K562 (cell line): ENCODE measurements at regions not wholly inside any gene's neighbourhood (a gene's known extent, or its start where the extent isn't known, plus 50 kb on each side); places are given as distances from the start of the nearest gene placed in this dataset.

Source experiments
- ATAC-seq: fragments of 200-7000 bp; cut with Tn5 transposase; 3 replicates; pipeline ENCODE4 v1.9.1; 2020; ENCODE audit warnings: moderate library complexity
- BruUV-seq: library from RNA; stranded (reverse); fragments of 400-500 nt; replicated peaks from 2 replicates; lab custom pipeline; 2021; lab: Mats Ljungman, UMichigan
- CTCF ChIA-PET: fragments of 300-600 bp; formaldehyde crosslinking; extraction: SDS; loops from one replicate; lab custom pipeline; 2021; ENCODE audit warnings: low intra/inter-chr PET ratio; lab: Yijun Ruan, JAX
- POLR2A ChIA-PET: fragments of 300-600, 350-650 bp; sonication (Branson Sonifier 250); formaldehyde crosslinking; extraction: SDS; loops from one replicate; lab custom pipeline; 2021; ENCODE audit warnings: antibody characterized with exemption, inconsistent platforms; lab: Yijun Ruan, JAX
- DNase-seq, 4 experiments: peaks; one replicate each; pipeline versions ENCODE4 v3.0.0 to v3.0.0-alpha.2; 2011 to 2018; ENCODE audit warnings: low spot score in 3 of 4, mixed read lengths in 3 of 4; ENCODE audit errors: extremely low read depth in 1 of 4
- FAIRE-seq: peaks from 2 replicates; lab custom pipeline; 2011; peaks lifted over from hg19 to GRCh38; lab: Jason Lieb, UNC
- H2AFZ ChIP-seq: 2 replicates; pipeline ENCODE4 v1.6.0; 2011; ENCODE audit warnings: low read depth, low read length, control low read depth, inconsistent platforms
- H3K27ac ChIP-seq: fragments of 200-600 bp; 3 replicates; pipeline ENCODE4 v1.8.0; 2011; ENCODE audit warnings: low read depth, mild to moderate bottlenecking, control low read depth, inconsistent platforms, low read length, moderate library complexity, mixed read lengths; ENCODE audit errors: extremely low read depth
- H3K27me3 ChIP-seq, 2 experiments: fragments of 300-600 bp in 1 of 2; 2 replicates in 1 of 2; 3 replicates in 1 of 2; pipeline versions ENCODE4 v1.6.0 to v1.8.0; 2011; ENCODE audit warnings: inconsistent platforms in 2 of 2, low read length in 2 of 2, mild to moderate bottlenecking in 1 of 2, mixed read lengths in 1 of 2, moderate library complexity in 1 of 2; ENCODE audit not compliant: control insufficient read depth in 2 of 2, insufficient read depth in 2 of 2
- H3K36me3 ChIP-seq: fragments of 300-600 bp; 3 replicates; pipeline ENCODE4 v1.8.0; 2011; ENCODE audit warnings: mild to moderate bottlenecking, low read length, inconsistent platforms; ENCODE audit not compliant: control insufficient read depth, insufficient read depth
- H3K4me1 ChIP-seq, 2 experiments: fragments of 200-600 bp in 1 of 2; replicated peaks in 1 of 2; 2 replicates in 1 of 2; 3 replicates in 1 of 2; pipeline versions ENCODE4 v1.5.1 to v1.8.0; 2011; ENCODE audit warnings: inconsistent platforms in 2 of 2, low read length in 2 of 2, mild to moderate bottlenecking in 1 of 2, mixed read lengths in 1 of 2, moderate library complexity in 1 of 2; ENCODE audit not compliant: control insufficient read depth in 2 of 2, insufficient read depth in 2 of 2
- H3K4me2 ChIP-seq: 2 replicates; pipeline ENCODE4 v1.6.1; 2011; ENCODE audit warnings: low read length, control low read depth, inconsistent platforms, mixed read lengths; ENCODE audit not compliant: insufficient read depth
- H3K4me3 ChIP-seq: fragments of 200-600 bp; sonication (generic), shearing (Covaris generic); 2 replicates; pipeline ENCODE4 v1.5.1; 2016; ENCODE audit warnings: control low read depth, inconsistent platforms
- H3K79me2 ChIP-seq: fragments of 200-600 bp; 3 replicates; pipeline ENCODE4 v1.8.0; 2011; ENCODE audit warnings: low read length, inconsistent platforms; ENCODE audit not compliant: control insufficient read depth, insufficient read depth
- H3K9ac ChIP-seq, 2 experiments: 2 replicates each; pipeline versions ENCODE4 v1.6.0 to v1.6.1; 2011; ENCODE audit warnings: low read depth in 2 of 2, low read length in 2 of 2, control low read depth in 1 of 2, inconsistent platforms in 1 of 2, mild to moderate bottlenecking in 1 of 2, mixed read lengths in 1 of 2; ENCODE audit not compliant: insufficient read depth in 1 of 2
- H3K9me1 ChIP-seq: one replicate; pipeline ENCODE4 v1.6.0; 2011; ENCODE audit warnings: inconsistent platforms, mild to moderate bottlenecking, low read length, moderate library complexity; ENCODE audit not compliant: control insufficient read depth, insufficient read depth
- H3K9me3 ChIP-seq: replicated peaks from 2 replicates; pipeline ENCODE4 v1.5.1; 2011; ENCODE audit warnings: low read depth, low read length, inconsistent platforms; ENCODE audit not compliant: control insufficient read depth, insufficient read depth
- H4K20me1 ChIP-seq: replicated peaks from 2 replicates; pipeline ENCODE4 v1.6.1; 2011; ENCODE audit warnings: low read length, inconsistent platforms, mixed read lengths; ENCODE audit not compliant: control insufficient read depth, insufficient read depth
- ATF1 ChIP-seq, 2 experiments: fragments of 450-650 bp in 1 of 2; IDR thresholded peaks; 2 replicates each; pipeline ENCODE4 v1.6.1; 2016; ENCODE audit warnings: missing compliant biosample characterization in 1 of 2, missing genetic modification characterization in 1 of 2
- CHCHD3 ChIP-seq: fragments of 250-450 bp; sonication (Bioruptor Pico); IDR thresholded peaks from 2 replicates; pipeline ENCODE4 v2.1.2; 2022; ENCODE audit warnings: mild to moderate bottlenecking
- COPS2 ChIP-seq: fragments of 450-650 bp; conservative IDR thresholded peaks from 2 replicates; pipeline ENCODE4 v1.6.1; 2016; ENCODE audit warnings: mild to moderate bottlenecking, moderate library complexity
- FIP1L1 ChIP-seq: fragments of 200-400 bp; formaldehyde crosslinking; IDR thresholded peaks from 2 replicates; pipeline ENCODE4 v1.6.1; 2018; ENCODE audit warnings: mild to moderate bottlenecking, low read depth, low read length; ENCODE audit not compliant: poor library complexity, severe bottlenecking
- GATA2 ChIP-seq: sonication (generic); formaldehyde crosslinking; IDR thresholded peaks from 2 replicates; pipeline ENCODE4 v1.4.0; 2020; ENCODE audit warnings: mild to moderate bottlenecking, missing genetic modification reagents
- IRF2 ChIP-seq: sonication (generic); formaldehyde crosslinking; IDR thresholded peaks from 2 replicates; pipeline ENCODE4 v1.8.1; 2022; ENCODE audit warnings: mild to moderate bottlenecking, missing genetic modification reagents
- JUND ChIP-seq, 2 experiments: IDR thresholded peaks; 2 replicates in 1 of 2; 3 replicates in 1 of 2; pipeline ENCODE4 v1.6.1; 2011; ENCODE audit warnings: borderline replicate concordance in 2 of 2, low read depth in 2 of 2, low read length in 2 of 2, improper control_type of control experiment in 1 of 2, missing biosample characterization in 1 of 2, missing genetic modification characterization in 1 of 2, missing genetic modification reagents in 1 of 2
- MIER1 ChIP-seq: fragments of 450-650 bp; IDR thresholded peaks from 2 replicates; pipeline ENCODE4 v1.6.1; 2016; ENCODE audit warnings: antibody characterized with exemption, mild to moderate bottlenecking, low read depth
- NRF1 ChIP-seq, 2 experiments: fragments of 450-650 bp; IDR thresholded peaks in 1 of 2; conservative IDR thresholded peaks in 1 of 2; 2 replicates each; pipeline ENCODE4 v1.6.1; 2014; ENCODE audit warnings: mild to moderate bottlenecking in 2 of 2
- SREBF2 ChIP-seq: sonication (generic); formaldehyde crosslinking; IDR thresholded peaks from 2 replicates; pipeline ENCODE4 v1.4.0; 2020; ENCODE audit warnings: mild to moderate bottlenecking, missing genetic modification reagents
- TSC22D4 ChIP-seq: fragments of 450-650 bp; IDR thresholded peaks from 2 replicates; pipeline ENCODE4 v1.6.1; 2016; ENCODE audit warnings: missing genetic modification characterization, missing biosample characterization, control low read depth
- ZNF212 ChIP-seq: fragments of 450-650 bp; formaldehyde crosslinking; IDR thresholded peaks from 2 replicates; pipeline ENCODE4 v1.4.0; 2020; ENCODE audit warnings: mild to moderate bottlenecking
- ZNF23 ChIP-seq: fragments of 250-450 bp; sonication (Bioruptor Pico); IDR thresholded peaks from 2 replicates; pipeline ENCODE4 v1.4.0; 2020; ENCODE audit warnings: mild to moderate bottlenecking
- ZNF253 ChIP-seq: fragments of 250-450 bp; sonication (Bioruptor Pico); conservative IDR thresholded peaks from 2 replicates; pipeline ENCODE4 v1.6.1; 2021; ENCODE audit warnings: mild to moderate bottlenecking
- ZNF41 ChIP-seq: fragments of 250-450 bp; sonication (Bioruptor Pico); conservative IDR thresholded peaks from 2 replicates; pipeline ENCODE4 v1.4.0; 2020; ENCODE audit warnings: mild to moderate bottlenecking
- WGBS: fragments of 100-300 bp; shearing (Covaris generic); methylation state at CpG from one replicate; pipeline ENCODE4 v1.1.6; 2016; ENCODE audit warnings: low coverage, mixed read lengths; ENCODE audit not compliant: insufficient coverage; ENCODE audit errors: missing lambda C conversion rate; 5-methylcytosine and 5-hydroxymethylcytosine counted together
- in situ Hi-C: fragments of 300-500 bp; cut with MboI; formaldehyde crosslinking; loops from 4 replicates; pipeline ENCODE4 v1.15.0; 2018; ENCODE audit warnings: inconsistent platforms, mixed read lengths
- intact Hi-C: fragments of 100-400 bp; cut with micrococcal nuclease; formaldehyde crosslinking; loops from 2 replicates; pipeline ENCODE4 v1.14.2; 2022

GRCh38 chr2:58800881-58801280 lies 559.8 kb upstream of the FANCL start:
- H3K9me3 ChIP-seq: no peaks in the 10 kb centered on the region
- in situ Hi-C loops (no loop called here), intact Hi-C loops (no loop called here)
- H3K79me2 ChIP-seq: no peaks in the 10 kb centered on the region
- no peak overlapping the region for H2AFZ ChIP-seq
- FAIRE-seq (no peak), DNase-seq (no peak)
- no peak overlapping the region for H3K27ac ChIP-seq
- POLR2A ChIA-PET: interaction anchor here (0.6 to 1.2 kb wide), 4 partner anchors 112 to 994 kb away, joined by 3 read pairs; no protein-coding TSS in a partner anchor
- H3K36me3 ChIP-seq: no peaks in the 10 kb centered on the region
- CTCF ChIA-PET: interaction anchor here (0.6 kb wide), 1 partner anchor 217 kb away, joined by 6 read pairs; no protein-coding TSS in a partner anchor
- no peaks in the 10 kb centered on the region for H4K20me1 ChIP-seq
- no peaks in the 10 kb centered on the region for H3K27me3 ChIP-seq
- 20% methylated on average over 4 of the region's 4 CpGs for WGBS
- H3K4me2 ChIP-seq: no peak overlapping the region
- 0 out of 5 replicates have a peak, but pooled peaks cover 0 to 7% of the 10 kb centered on the region in 2 experiments for H3K4me1 ChIP-seq
- H3K9ac ChIP-seq: no peak overlapping the region
- no peak overlapping the region for H3K4me3 ChIP-seq
- no TSS peak for BruUV-seq
- no peaks in the 10 kb centered on the region for H3K9me1 ChIP-seq
- TF ChIP-seq TSC22D4 (tag) (no peak), ATF1 (CRISPR knock-in tag; IDR thresholded peaks at IDR 0.05) (no peak), ATF1 (tag; IDR thresholded peaks at IDR 0.05) (peak; percentile 56)
- TF ChIP-seq, all 486 proteins: peak for 1
- no peak for ATAC-seq

GRCh38 chr2:58798676-58799208 lies 557.6 kb upstream of the FANCL start:
- no TSS peak for BruUV-seq
- H3K9ac ChIP-seq: no peak overlapping the region

More at GRCh38 chr2:58798676-58799208, 557.6 kb upstream of the FANCL start:
- Histone ChIP-seq H3K27ac (no peak overlapping the region), H3K79me2 (no peaks in the 10 kb centered on the region), H3K9me1 (no peaks in the 10 kb centered on the region), H3K4me3 (no peak overlapping the region), H3K9me3 (no peaks in the 10 kb centered on the region), H3K4me1 (0 out of 5 replicates have a peak, but pooled peaks cover 0 to 7% of the 10 kb centered on the region in 2 experiments), H3K36me3 (no peaks in the 10 kb centered on the region), H3K4me2 (no peak overlapping the region), H4K20me1 (no peaks in the 10 kb centered on the region), H2AFZ (no peak overlapping the region), H3K27me3 (no peaks in the 10 kb centered on the region)
- CTCF ChIA-PET: no interaction called here
- TF ChIP-seq NRF1 (conservative IDR thresholded peaks at IDR 0.05 in 1 of 2, IDR thresholded peaks at IDR 0.05 in 1 of 2): no peak
- TF ChIP-seq ZNF23 (CRISPR knock-in tag): no peak
- no peak for TF ChIP-seq ZNF212 (CRISPR knock-in tag)
- TF ChIP-seq JUND (IDR thresholded peaks at IDR 0.05; ENCODE audit: borderline replicate concordance, low read depth, low read length): no peak
- no peak for TF ChIP-seq JUND (tag; IDR thresholded peaks at IDR 0.05; ENCODE audit: borderline replicate concordance, low read depth, low read length)
- no peak for TF ChIP-seq IRF2 (CRISPR knock-in tag)
- TF ChIP-seq FIP1L1: no peak
- no peak for TF ChIP-seq SREBF2
- no peak for TF ChIP-seq ZNF253
- no peak for TF ChIP-seq CHCHD3
- TF ChIP-seq ZNF41: no peak
- TF ChIP-seq GATA2: no peak
- no peak for TF ChIP-seq COPS2
- no peak for TF ChIP-seq MIER1
- ATAC-seq (no peak), DNase-seq (no peak), FAIRE-seq (no peak)
- 66% methylated on average over 6 of the region's 6 CpGs for WGBS
- in situ Hi-C loops (no loop called here), intact Hi-C loops (no loop called here)
- POLR2A ChIA-PET: interaction anchor here (1.5 kb wide), 1 partner anchor 10 kb away, joined by 5 read pairs; no protein-coding TSS in a partner anchor
